Right lobe of liver (tissue), 4 donors: ENCODE measurements at regions not wholly inside any gene's neighbourhood (a gene's known extent, or its start where the extent isn't known, plus 50 kb on each side); places are given as distances from the start of the nearest gene placed in this dataset.

ENCODE experiments used
- POLR2A ChIP-seq: fragments of 450-650 bp; IDR thresholded peaks from one replicate; pipeline ENCODE4 v1.6.1; 2017; ENCODE audit warnings: antibody characterized with exemption, mild to moderate bottlenecking
- TF ChIP-seq, protein P1 (sequence below), 4 donors: fragments of 200-600 bp in 3 of 4; fragments of 450-650 bp in 1 of 4; IDR thresholded peaks; one replicate each; pipeline versions ENCODE4 v1.5.1 to v1.8.0; 2016 to 2022; ENCODE audit warnings: antibody characterized with exemption in 4 of 4, mild to moderate bottlenecking in 2 of 4
- donor health status: DM: no; HTN: no; CAD: no.
- donor health status: DM: no; HTN: no; CAD: no.
- donor health status: DM: no; HTN: yes; CAD: no.

DNA sequence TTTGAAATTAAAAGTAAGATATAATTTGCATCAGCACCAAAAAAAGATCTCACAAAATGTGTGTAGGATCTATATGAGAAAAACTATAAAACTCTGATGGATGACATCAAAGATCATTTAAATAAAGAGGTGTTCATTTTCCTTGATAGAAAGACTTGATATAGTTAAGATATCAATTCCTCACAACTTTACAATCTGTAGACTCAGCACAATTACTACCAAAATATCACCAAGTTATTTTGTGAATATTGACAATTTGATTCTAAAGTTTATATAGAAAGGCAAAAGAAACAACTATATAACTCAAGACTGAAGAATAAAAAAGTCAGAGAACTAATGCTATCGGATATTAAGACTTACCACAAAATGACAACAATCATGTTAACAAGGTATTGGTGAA is 638.9 kb downstream of the HS3ST4 start:
- TF ChIP-seq, protein P1, sequence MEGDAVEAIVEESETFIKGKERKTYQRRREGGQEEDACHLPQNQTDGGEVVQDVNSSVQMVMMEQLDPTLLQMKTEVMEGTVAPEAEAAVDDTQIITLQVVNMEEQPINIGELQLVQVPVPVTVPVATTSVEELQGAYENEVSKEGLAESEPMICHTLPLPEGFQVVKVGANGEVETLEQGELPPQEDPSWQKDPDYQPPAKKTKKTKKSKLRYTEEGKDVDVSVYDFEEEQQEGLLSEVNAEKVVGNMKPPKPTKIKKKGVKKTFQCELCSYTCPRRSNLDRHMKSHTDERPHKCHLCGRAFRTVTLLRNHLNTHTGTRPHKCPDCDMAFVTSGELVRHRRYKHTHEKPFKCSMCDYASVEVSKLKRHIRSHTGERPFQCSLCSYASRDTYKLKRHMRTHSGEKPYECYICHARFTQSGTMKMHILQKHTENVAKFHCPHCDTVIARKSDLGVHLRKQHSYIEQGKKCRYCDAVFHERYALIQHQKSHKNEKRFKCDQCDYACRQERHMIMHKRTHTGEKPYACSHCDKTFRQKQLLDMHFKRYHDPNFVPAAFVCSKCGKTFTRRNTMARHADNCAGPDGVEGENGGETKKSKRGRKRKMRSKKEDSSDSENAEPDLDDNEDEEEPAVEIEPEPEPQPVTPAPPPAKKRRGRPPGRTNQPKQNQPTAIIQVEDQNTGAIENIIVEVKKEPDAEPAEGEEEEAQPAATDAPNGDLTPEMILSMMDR (IDR thresholded peaks at IDR 0.05) = no peak
- no peak for TF ChIP-seq POLR2A
